IMR-90 (cell line): ENCODE measurements at regions not wholly inside any gene's neighbourhood (a gene's known extent, or its start where the extent isn't known, plus 50 kb on each side); places are given as distances from the start of the nearest gene placed in this dataset.

Experiments
- ATAC-seq: fragments of 200-7000 bp; cut with Tn5 transposase; 2 replicates; pipeline ENCODE4 v1.9.1; 2020; ENCODE audit warnings: low read depth, mild to moderate bottlenecking, moderate library complexity
- BruUV-seq: library from RNA; stranded (reverse); fragments of 400-500 nt; replicated peaks from 2 replicates; lab custom pipeline; 2021; lab: Mats Ljungman, UMichigan
- CTCF ChIA-PET: fragments of 300-600 bp; formaldehyde crosslinking; extraction: SDS; loops from one replicate; lab custom pipeline; 2021; ENCODE audit warnings: antibody characterized with exemption; lab: Yijun Ruan, JAX
- POLR2A ChIA-PET: fragments of 300-600 bp; sonication (Branson Sonifier 250); formaldehyde crosslinking; loops from one replicate; lab custom pipeline; 2022; ENCODE audit warnings: antibody characterized with exemption; ENCODE audit not compliant: unreplicated experiment; lab: Charles Lee
- DNase-seq: peaks from one replicate; pipeline ENCODE4 v3.0.0; 2013
- H2AFZ ChIP-seq: replicated peaks from 2 replicates; pipeline ENCODE3; 2013; ENCODE audit warnings: low read length, mild to moderate bottlenecking; ENCODE audit not compliant: poor library complexity
- H2AK5ac ChIP-seq: 2 replicates; pipeline ENCODE4 v1.6.1; 2013; ENCODE audit warnings: low read depth, low read length, inconsistent platforms
- H2AK9ac ChIP-seq: replicated peaks from 2 replicates; pipeline ENCODE3; 2013; ENCODE audit warnings: mild to moderate bottlenecking, low read depth, low read length, moderate library complexity; ENCODE audit not compliant: poor library complexity
- H2BK120ac ChIP-seq: 2 replicates; pipeline ENCODE4 v1.6.1; 2013; ENCODE audit warnings: low read depth, low read length, inconsistent platforms
- H2BK15ac ChIP-seq: 3 replicates; pipeline ENCODE4 v1.6.1; 2013; ENCODE audit warnings: low read depth, low read length, inconsistent platforms
- H2BK20ac ChIP-seq: 2 replicates; pipeline ENCODE4 v1.6.1; 2013; ENCODE audit warnings: low read depth, mild to moderate bottlenecking, inconsistent platforms, low read length, moderate library complexity
- H2BK5ac ChIP-seq: 2 replicates; pipeline ENCODE4 v1.6.1; 2013; ENCODE audit warnings: mild to moderate bottlenecking, low read depth, low read length, inconsistent platforms; ENCODE audit not compliant: poor library complexity, severe bottlenecking
- H3K14ac ChIP-seq: replicated peaks from 2 replicates; pipeline ENCODE4 v1.6.1; 2013; ENCODE audit warnings: low read depth, low read length, inconsistent platforms
- H3K18ac ChIP-seq: 2 replicates; pipeline ENCODE4 v1.6.1; 2013; ENCODE audit warnings: low read depth, low read length, control low read depth
- H3K23ac ChIP-seq: 2 replicates; pipeline ENCODE4 v1.6.1; 2013; ENCODE audit warnings: low read depth, low read length, inconsistent platforms
- H3K27ac ChIP-seq: 2 replicates; pipeline ENCODE4 v1.5.1; 2013; ENCODE audit warnings: mild to moderate bottlenecking, control low read depth, low read length; ENCODE audit not compliant: insufficient read depth
- H3K27me3 ChIP-seq: 2 replicates; pipeline ENCODE4 v1.6.1; 2013; ENCODE audit warnings: low read length; ENCODE audit not compliant: control insufficient read depth, insufficient read depth
- H3K36me3 ChIP-seq: 2 replicates; pipeline ENCODE4 v1.6.1; 2013; ENCODE audit warnings: low read length, mixed read lengths; ENCODE audit not compliant: control insufficient read depth, insufficient read depth
- H3K4ac ChIP-seq: 2 replicates; pipeline ENCODE4 v1.6.1; 2013; ENCODE audit warnings: low read depth, low read length, inconsistent platforms
- H3K4me1 ChIP-seq: 2 replicates; pipeline ENCODE4 v1.6.1; 2013; ENCODE audit warnings: low read length, mixed read lengths; ENCODE audit not compliant: control insufficient read depth, insufficient read depth
- H3K4me2 ChIP-seq: 2 replicates; pipeline ENCODE4 v1.6.1; 2013; ENCODE audit warnings: low read depth, mild to moderate bottlenecking, control low read depth, low read length, moderate library complexity
- H3K4me3 ChIP-seq: 2 replicates; pipeline ENCODE4 v1.5.1; 2013; ENCODE audit warnings: low read depth, mild to moderate bottlenecking, control low read depth, low read length, moderate library complexity; ENCODE audit not compliant: insufficient read depth
- H3K56ac ChIP-seq: 2 replicates; pipeline ENCODE4 v1.6.1; 2013; ENCODE audit warnings: low read length, inconsistent platforms; ENCODE audit not compliant: insufficient read depth; ENCODE audit errors: extremely low read depth
- H3K79me1 ChIP-seq, 2 experiments: 2 replicates each; pipeline ENCODE4 v1.6.1; 2013; ENCODE audit warnings: low read length in 2 of 2, inconsistent platforms in 1 of 2, low read depth in 1 of 2
- H3K9ac ChIP-seq: 2 replicates; pipeline ENCODE4 v1.6.1; 2013; ENCODE audit warnings: low read depth, low read length, control low read depth
- H3K9me1 ChIP-seq: 2 replicates; pipeline ENCODE4 v1.6.1; 2013; ENCODE audit warnings: low read length, inconsistent platforms; ENCODE audit not compliant: insufficient read depth
- H3K9me3 ChIP-seq: 2 replicates; pipeline ENCODE4 v1.6.1; 2013; ENCODE audit warnings: low read length; ENCODE audit not compliant: control insufficient read depth, insufficient read depth
- H4K20me1 ChIP-seq: 2 replicates; pipeline ENCODE4 v1.6.1; 2013; ENCODE audit warnings: low read length, inconsistent platforms; ENCODE audit not compliant: insufficient read depth
- H4K5ac ChIP-seq: 2 replicates; pipeline ENCODE4 v1.6.1; 2013; ENCODE audit warnings: mild to moderate bottlenecking, low read depth, low read length, control low read depth
- H4K8ac ChIP-seq, 2 experiments: 2 replicates each; pipeline ENCODE4 v1.6.1; 2013; ENCODE audit warnings: low read depth in 2 of 2, low read length in 2 of 2, control low read depth in 1 of 2, inconsistent platforms in 1 of 2
- H4K91ac ChIP-seq: 2 replicates; pipeline ENCODE4 v1.6.1; 2013; ENCODE audit warnings: low read depth, low read length, inconsistent platforms; ENCODE audit not compliant: insufficient read depth
- BHLHE40 ChIP-seq: fragments of 150-350 bp; IDR thresholded peaks from 2 replicates; pipeline ENCODE4 v1.6.1; 2016; ENCODE audit warnings: mild to moderate bottlenecking, low read depth, low read length
- CHD1 ChIP-seq: IDR thresholded peaks from 2 replicates; pipeline ENCODE4 v1.6.1; 2012; ENCODE audit warnings: low read depth, low read length, improper control_type of control experiment
- FOS ChIP-seq: fragments of 150-350 bp; IDR thresholded peaks from 2 replicates; pipeline ENCODE4 v1.6.1; 2016; ENCODE audit warnings: low read depth, low read length
- MAFK ChIP-seq: IDR thresholded peaks from 2 replicates; pipeline ENCODE4 v1.6.1; 2012; ENCODE audit warnings: low read depth, low read length, improper control_type of control experiment
- MAZ ChIP-seq: IDR thresholded peaks from 2 replicates; pipeline ENCODE4 v1.6.1; 2012; ENCODE audit warnings: low read depth, mild to moderate bottlenecking, low read length, improper control_type of control experiment, moderate library complexity, borderline replicate concordance
- MXI1 ChIP-seq: IDR thresholded peaks from 2 replicates; pipeline ENCODE4 v1.6.1; 2012; ENCODE audit warnings: low read depth, mild to moderate bottlenecking, low read length, moderate library complexity, borderline replicate concordance
- NFE2L2 ChIP-seq: fragments of 150-350 bp; IDR thresholded peaks from 2 replicates; pipeline ENCODE4 v1.6.1; 2016; ENCODE audit warnings: low read depth, mild to moderate bottlenecking, low read length
- POLR2A ChIP-seq: IDR thresholded peaks from 2 replicates; pipeline ENCODE4 v1.6.1; 2012; ENCODE audit warnings: mild to moderate bottlenecking, low read depth, low read length
- RAD21 ChIP-seq: IDR thresholded peaks from 2 replicates; pipeline ENCODE4 v1.6.1; 2012; ENCODE audit warnings: low read length, improper control_type of control experiment
- RCOR1 ChIP-seq: IDR thresholded peaks from 2 replicates; pipeline ENCODE4 v1.6.1; 2012; ENCODE audit warnings: mild to moderate bottlenecking, low read length, improper control_type of control experiment; ENCODE audit not compliant: insufficient replicate concordance
- RFX5 ChIP-seq: IDR thresholded peaks from 2 replicates; pipeline ENCODE4 v1.8.0; 2012; ENCODE audit warnings: low read depth, mild to moderate bottlenecking, low read length, moderate library complexity
- SMC3 ChIP-seq: fragments of 150-350 bp; IDR thresholded peaks from 2 replicates; pipeline ENCODE4 v1.6.1; 2016; ENCODE audit warnings: low read depth, mild to moderate bottlenecking, antibody characterized with exemption, low read length, moderate library complexity
- WGBS, 2 experiments: methylation state at CpG; one replicate each; pipeline versions ENCODE4 v1.1.5 to v1.1.7; 2013; ENCODE audit warnings: missing lambda C conversion rate in 2 of 2; ENCODE audit not compliant: insufficient read length in 1 of 2; ENCODE audit errors: extremely low coverage in 2 of 2; 5-methylcytosine and 5-hydroxymethylcytosine counted together
- dilution Hi-C: fragments of 300-500 bp; cut with HindIII; formaldehyde crosslinking; loops from one replicate; pipeline ENCODE4 v1.14.3; 2018; ENCODE audit warnings: low sequenced_read_pairs; ENCODE audit not compliant: unreplicated experiment
- in situ Hi-C: fragments of 300-500 bp; cut with MboI; formaldehyde crosslinking; loops from 3 replicates; pipeline ENCODE4 v1.14.3; 2019; ENCODE audit warnings: low sequenced_read_pairs, inconsistent platforms, mixed read lengths
- intact Hi-C: fragments of 100-400 bp; cut with micrococcal nuclease; formaldehyde crosslinking; loops from 2 replicates; pipeline ENCODE4 v1.10.0; 2022
- TF ChIP-seq, protein P1 (sequence below): fragments of 150-350 bp; IDR thresholded peaks from 2 replicates; pipeline ENCODE4 v1.6.1; 2016; ENCODE audit warnings: low read depth, mild to moderate bottlenecking, low read length, moderate library complexity, borderline replicate concordance
- TF ChIP-seq, protein P2 (sequence below): conservative IDR thresholded peaks from 2 replicates; pipeline ENCODE4 v1.5.1; 2012; ENCODE audit warnings: mild to moderate bottlenecking, low read depth, low read length, improper control_type of control experiment

DNA sequence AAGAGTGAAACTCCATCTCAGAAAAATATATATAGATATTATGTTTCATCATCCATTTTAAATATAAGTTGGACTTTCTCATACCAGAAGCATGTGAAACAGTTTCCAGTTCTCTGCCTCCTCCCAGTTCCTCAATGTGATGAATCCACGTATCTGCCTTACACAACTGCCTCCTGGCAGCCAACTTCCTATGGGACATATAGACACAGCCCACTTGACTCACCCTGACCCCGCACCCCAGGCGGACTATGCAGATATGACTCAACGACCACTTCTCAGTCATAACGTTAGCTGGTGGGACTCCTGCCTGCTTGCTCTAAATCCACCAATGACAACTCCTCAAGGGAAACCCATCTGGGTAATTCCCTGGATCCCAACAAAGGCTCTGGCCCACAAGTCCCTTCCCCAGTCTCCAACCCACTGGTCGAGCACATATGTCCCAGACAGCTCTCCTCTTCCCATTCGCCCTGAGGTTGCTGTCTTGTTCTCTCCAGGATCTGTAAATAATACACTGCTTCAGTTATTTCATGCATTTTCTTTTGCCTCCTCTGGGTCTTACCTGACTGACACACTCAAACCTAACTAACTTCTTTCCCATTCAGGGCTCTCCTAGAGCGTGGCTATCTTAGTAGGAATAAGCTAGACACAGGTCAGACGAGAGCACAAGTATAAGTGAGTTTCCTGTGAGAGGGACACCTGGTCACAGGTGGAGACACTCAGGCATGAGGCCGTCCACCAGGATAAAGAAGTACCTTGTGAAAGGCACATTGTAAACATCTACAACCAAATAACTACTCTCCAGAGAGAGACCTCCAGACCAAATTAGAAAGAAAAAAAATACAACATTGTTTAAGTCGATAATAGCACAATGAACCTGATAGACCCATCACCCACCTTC is 548.5 kb downstream of the CD83 start:
- peak; percentile 100 for DNase-seq
- ChIA-PET CTCF (interaction anchor here (0.7 kb wide), 1 partner anchor 1540 kb away, joined by 3 read pairs; no protein-coding TSS in a partner anchor), POLR2A (interaction anchor here (0.6 kb wide), 1 partner anchor 16 kb away, joined by 4 read pairs; no protein-coding TSS in a partner anchor)
- Histone ChIP-seq H4K5ac (peak overlapping the region; percentile 4; the same call in 1 of the 2 replicates), H2BK20ac (peak overlapping the region; percentile 85), H2BK5ac (peak overlapping the region; percentile 71), H3K4ac (peak overlapping the region; percentile 84), H3K4me3 (no peak overlapping the region), H4K20me1 (no peaks in the 10 kb centered on the region), H2BK15ac (peak overlapping the region; percentile 28; the same call in 2 of the 3 replicates), H3K14ac (0 out of 2 replicates have a peak overlapping the region, but pooled peaks have one; percentile 39), H3K56ac (no peak overlapping the region), H3K9ac (no peak overlapping the region), H3K18ac (peak overlapping the region; percentile 8; the same call in 1 of the 2 replicates), H2BK120ac (peak overlapping the region; percentile 83), H3K27ac (0 out of 2 replicates have a peak overlapping the region, but pooled peaks have one; percentile 3), H3K4me2 (no peak overlapping the region), H3K4me1 (peaks cover 16% of the 10 kb centered on the region), H2AK9ac (no peak overlapping the region), H3K36me3 (no peaks in the 10 kb centered on the region), H4K8ac (peak overlapping the region; percentile 6 to 75; a peak in 2 of 4 replicates), H3K79me1 (no peaks in the 10 kb centered on the region), H3K27me3 (peaks cover 2% of the 10 kb centered on the region; the same call in 1 of the 2 replicates), H3K9me1 (peaks cover 14% of the 10 kb centered on the region), H4K91ac (peak overlapping the region; percentile 74; the same call in 1 of the 2 replicates), H2AFZ (peak overlapping the region; percentile 70), H3K9me3 (no peaks in the 10 kb centered on the region), H3K23ac (peak overlapping the region; percentile 51; the same call in 1 of the 2 replicates), H2AK5ac (peak overlapping the region; percentile 41)
- in situ Hi-C loops (no loop called here), dilution Hi-C loops (no loop called here), intact Hi-C loops (loop anchor here (10.0 kb wide), 2 partner anchors 191 to 451 kb away; no protein-coding TSS in a partner anchor)
- 0% methylated on average over 1 of the region's 11 CpGs; no CpG with 5 or more reads in 1 of the 2 experiments for WGBS, 2 experiments
- BruUV-seq, result no TSS peak
- ATAC-seq, result peak; percentile 96
- TF ChIP-seq MXI1 (no peak), NFE2L2 (peak; percentile 25; the same call in 1 of the 2 replicates), FOS (peak; percentile 99), SMC3 (no peak), RAD21 (peak; percentile 36), MAFK (no peak), RFX5 (peak; percentile 72; the same call in 1 of the 2 replicates), CHD1 (0 out of 2 replicates have a peak, but pooled peaks have one; percentile 66), RCOR1 (no peak), BHLHE40 (peak; percentile 15; the same call in 1 of the 2 replicates), MAZ (peak; percentile 59; the same call in 1 of the 2 replicates), POLR2A (peak; percentile 92)
- TF ChIP-seq, protein P1, sequence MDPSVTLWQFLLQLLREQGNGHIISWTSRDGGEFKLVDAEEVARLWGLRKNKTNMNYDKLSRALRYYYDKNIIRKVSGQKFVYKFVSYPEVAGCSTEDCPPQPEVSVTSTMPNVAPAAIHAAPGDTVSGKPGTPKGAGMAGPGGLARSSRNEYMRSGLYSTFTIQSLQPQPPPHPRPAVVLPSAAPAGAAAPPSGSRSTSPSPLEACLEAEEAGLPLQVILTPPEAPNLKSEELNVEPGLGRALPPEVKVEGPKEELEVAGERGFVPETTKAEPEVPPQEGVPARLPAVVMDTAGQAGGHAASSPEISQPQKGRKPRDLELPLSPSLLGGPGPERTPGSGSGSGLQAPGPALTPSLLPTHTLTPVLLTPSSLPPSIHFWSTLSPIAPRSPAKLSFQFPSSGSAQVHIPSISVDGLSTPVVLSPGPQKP, result no peak
- TF ChIP-seq, protein P2, sequence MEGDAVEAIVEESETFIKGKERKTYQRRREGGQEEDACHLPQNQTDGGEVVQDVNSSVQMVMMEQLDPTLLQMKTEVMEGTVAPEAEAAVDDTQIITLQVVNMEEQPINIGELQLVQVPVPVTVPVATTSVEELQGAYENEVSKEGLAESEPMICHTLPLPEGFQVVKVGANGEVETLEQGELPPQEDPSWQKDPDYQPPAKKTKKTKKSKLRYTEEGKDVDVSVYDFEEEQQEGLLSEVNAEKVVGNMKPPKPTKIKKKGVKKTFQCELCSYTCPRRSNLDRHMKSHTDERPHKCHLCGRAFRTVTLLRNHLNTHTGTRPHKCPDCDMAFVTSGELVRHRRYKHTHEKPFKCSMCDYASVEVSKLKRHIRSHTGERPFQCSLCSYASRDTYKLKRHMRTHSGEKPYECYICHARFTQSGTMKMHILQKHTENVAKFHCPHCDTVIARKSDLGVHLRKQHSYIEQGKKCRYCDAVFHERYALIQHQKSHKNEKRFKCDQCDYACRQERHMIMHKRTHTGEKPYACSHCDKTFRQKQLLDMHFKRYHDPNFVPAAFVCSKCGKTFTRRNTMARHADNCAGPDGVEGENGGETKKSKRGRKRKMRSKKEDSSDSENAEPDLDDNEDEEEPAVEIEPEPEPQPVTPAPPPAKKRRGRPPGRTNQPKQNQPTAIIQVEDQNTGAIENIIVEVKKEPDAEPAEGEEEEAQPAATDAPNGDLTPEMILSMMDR, result no peak
